ENCODE measurements at regions not wholly inside any gene's neighbourhood (a gene's known extent, or its start where the extent isn't known, plus 50 kb on each side); places are given as distances from the start of the nearest gene placed in this dataset.
A peak's percentile ranks its signal among the peaks of the same experiment; 100 is the strongest.

GRCh38 chr1:234980645-234981396, 147.8 kb downstream of the TOMM20 start (continued):
- TF ChIP-seq, protein P1, sequence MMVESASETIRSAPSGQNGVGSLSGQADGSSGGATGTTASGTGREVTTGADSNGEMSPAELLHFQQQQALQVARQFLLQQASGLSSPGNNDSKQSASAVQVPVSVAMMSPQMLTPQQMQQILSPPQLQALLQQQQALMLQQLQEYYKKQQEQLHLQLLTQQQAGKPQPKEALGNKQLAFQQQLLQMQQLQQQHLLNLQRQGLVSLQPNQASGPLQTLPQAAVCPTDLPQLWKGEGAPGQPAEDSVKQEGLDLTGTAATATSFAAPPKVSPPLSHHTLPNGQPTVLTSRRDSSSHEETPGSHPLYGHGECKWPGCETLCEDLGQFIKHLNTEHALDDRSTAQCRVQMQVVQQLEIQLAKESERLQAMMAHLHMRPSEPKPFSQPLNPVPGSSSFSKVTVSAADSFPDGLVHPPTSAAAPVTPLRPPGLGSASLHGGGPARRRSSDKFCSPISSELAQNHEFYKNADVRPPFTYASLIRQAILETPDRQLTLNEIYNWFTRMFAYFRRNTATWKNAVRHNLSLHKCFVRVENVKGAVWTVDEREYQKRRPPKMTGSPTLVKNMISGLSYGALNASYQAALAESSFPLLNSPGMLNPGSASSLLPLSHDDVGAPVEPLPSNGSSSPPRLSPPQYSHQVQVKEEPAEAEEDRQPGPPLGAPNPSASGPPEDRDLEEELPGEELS (CRISPR knock-in tag; IDR thresholded peaks at IDR 0.05; ENCODE audit: borderline replicate concordance): no peak
- no peak for TF ChIP-seq COPS2 (conservative IDR thresholded peaks at IDR 0.05)

GRCh38 chr1:234980291-234980644, 148.4 kb downstream of the TOMM20 start:
- ChIA-PET POLR2A (interaction anchor here (0.5 to 0.6 kb wide), 2 partner anchors 159 to 311 kb away, joined by 4 to 5 read pairs; no protein-coding TSS in a partner anchor), CTCF (ENCODE audit: low intra/inter-chr PET ratio) (interaction anchor here (0.6 kb wide), 1 partner anchor 360 kb away, joined by 3 read pairs; no protein-coding TSS in a partner anchor)
- no peak for TF ChIP-seq PRMT5 (CRISPR knock-in tag; IDR thresholded peaks at IDR 0.05)
- 0 out of 2 replicates have a peak, but pooled peaks have one; percentile 29 for TF ChIP-seq ZFX (CRISPR knock-in tag; IDR thresholded peaks at IDR 0.05)
- TF ChIP-seq ZFP36 (IDR thresholded peaks at IDR 0.05; ENCODE audit: low read depth, low read length, partially characterized antibody): peak; percentile 44
- Histone ChIP-seq H3K9me1 (ENCODE audit: control insufficient read depth, insufficient read depth, low read length) (no peaks in the 10 kb centered on the region), H3K9ac (ENCODE audit: insufficient read depth in 1 of 2, low read depth in 2 of 2, low read length in 2 of 2) (peak overlapping the region; percentile 22 to 84; a peak in 1 of 4 replicates), H3K4me1 (replicated peaks in 1 of 2; ENCODE audit: control insufficient read depth in 2 of 2, insufficient read depth in 2 of 2, low read length in 2 of 2) (peaks cover 50 to 85% of the 10 kb centered on the region in 2 experiments), H3K27ac (ENCODE audit: extremely low read depth, low read depth, low read length) (peak overlapping the region; percentile 61; the same call in 2 of the 3 replicates), H3K9me3 (replicated peaks; ENCODE audit: control insufficient read depth, insufficient read depth, low read depth, low read length) (no peaks in the 10 kb centered on the region), H3K36me3 (ENCODE audit: control insufficient read depth, insufficient read depth, low read length) (no peaks in the 10 kb centered on the region), H3K79me2 (ENCODE audit: control insufficient read depth, insufficient read depth, low read length) (no peaks in the 10 kb centered on the region), H4K20me1 (replicated peaks; ENCODE audit: control insufficient read depth, insufficient read depth, low read length) (no peaks in the 10 kb centered on the region), H2AFZ (ENCODE audit: low read depth, low read length) (peak overlapping the region; percentile 81; the same call in 1 of the 2 replicates), H3K27me3 (ENCODE audit: control insufficient read depth in 2 of 2, insufficient read depth in 2 of 2, low read length in 2 of 2) (no peaks in the 10 kb centered on the region), H3K4me2 (ENCODE audit: insufficient read depth, low read length) (no peak overlapping the region), H3K4me3 (no peak overlapping the region)
- no peak for FAIRE-seq
- BruUV-seq (replicated peaks): no TSS peak
- in situ Hi-C loops (cut with MboI) (no loop called here), intact Hi-C loops (cut with micrococcal nuclease) (no loop called here)
- DNase-seq (ENCODE audit: extremely low read depth in 1 of 4, low spot score in 3 of 4): no peak
- no peak for ATAC-seq
- WGBS (ENCODE audit: insufficient coverage, low coverage, missing lambda C conversion rate): 80% methylated on average over 6 of the region's 6 CpGs

Data from K562 (cell line).